AG04450 (cell line): ENCODE measurements at regions not wholly inside any gene's neighbourhood (a gene's known extent, or its start where the extent isn't known, plus 50 kb on each side); places are given as distances from the start of the nearest gene placed in this dataset.
"Not testable (repeated sequence)": the region's sequence is repeated elsewhere in the genome, so short reads cannot be mapped to it uniquely, and the experiment has no call there.

ENCODE experiments used
- CTCF ChIA-PET: fragments of 300-600, 350-600 bp; formaldehyde crosslinking; extraction: SDS; loops from one replicate; lab custom pipeline; 2022; ENCODE audit warnings: antibody characterized with exemption, inconsistent platforms; lab: Charles Lee
- POLR2A ChIA-PET: fragments of 350-600 bp; formaldehyde crosslinking; extraction: SDS; loops from one replicate; lab custom pipeline; 2021; ENCODE audit warnings: antibody characterized with exemption, inconsistent platforms; lab: Yijun Ruan, JAX
- DNase-seq: peaks from one replicate; pipeline ENCODE4 v3.0.0-alpha.2; 2011; ENCODE audit warnings: low read depth, low spot score
- H3K27ac ChIP-seq: one replicate; pipeline ENCODE4 v1.5.1; 2012; ENCODE audit warnings: low read depth, low read length, control low read depth
- H3K27me3 ChIP-seq: one replicate; pipeline ENCODE4 v1.6.0; 2012; ENCODE audit warnings: low read length; ENCODE audit not compliant: control insufficient read depth, insufficient read depth
- H3K4me3 ChIP-seq: 2 replicates; pipeline ENCODE4 v1.5.1; 2011; ENCODE audit warnings: mild to moderate bottlenecking, low read depth, low read length, control low read depth
- H3K9me3 ChIP-seq: 2 replicates; pipeline ENCODE4 v1.5.1; 2012; ENCODE audit warnings: low read length; ENCODE audit not compliant: control insufficient read depth, insufficient read depth
- TF ChIP-seq, protein P1 (sequence below): IDR thresholded peaks from 2 replicates; pipeline ENCODE4 v1.5.1; 2011; ENCODE audit warnings: low read depth, low read length, control low read depth, inconsistent platforms

DNA sequence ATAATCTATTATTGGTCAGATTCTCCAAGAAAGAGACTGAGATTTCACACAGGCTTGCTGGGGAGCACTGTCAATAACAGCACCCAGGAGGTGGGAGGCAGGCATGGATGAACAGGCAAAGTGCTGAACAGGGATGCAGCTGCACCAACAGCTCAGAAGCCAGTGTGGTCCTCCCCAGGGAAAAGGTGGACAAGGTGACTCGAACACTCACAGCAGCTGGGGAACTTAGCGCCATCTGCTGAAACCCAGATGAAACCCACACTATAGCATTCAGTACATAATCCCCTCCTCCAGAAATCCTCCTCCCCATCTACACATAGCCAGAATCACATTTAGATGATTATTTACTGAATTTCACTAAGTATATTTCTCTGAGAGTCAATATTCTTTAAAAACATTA is 255.2 kb upstream of the WSB1 start:
- TF ChIP-seq, protein P1, sequence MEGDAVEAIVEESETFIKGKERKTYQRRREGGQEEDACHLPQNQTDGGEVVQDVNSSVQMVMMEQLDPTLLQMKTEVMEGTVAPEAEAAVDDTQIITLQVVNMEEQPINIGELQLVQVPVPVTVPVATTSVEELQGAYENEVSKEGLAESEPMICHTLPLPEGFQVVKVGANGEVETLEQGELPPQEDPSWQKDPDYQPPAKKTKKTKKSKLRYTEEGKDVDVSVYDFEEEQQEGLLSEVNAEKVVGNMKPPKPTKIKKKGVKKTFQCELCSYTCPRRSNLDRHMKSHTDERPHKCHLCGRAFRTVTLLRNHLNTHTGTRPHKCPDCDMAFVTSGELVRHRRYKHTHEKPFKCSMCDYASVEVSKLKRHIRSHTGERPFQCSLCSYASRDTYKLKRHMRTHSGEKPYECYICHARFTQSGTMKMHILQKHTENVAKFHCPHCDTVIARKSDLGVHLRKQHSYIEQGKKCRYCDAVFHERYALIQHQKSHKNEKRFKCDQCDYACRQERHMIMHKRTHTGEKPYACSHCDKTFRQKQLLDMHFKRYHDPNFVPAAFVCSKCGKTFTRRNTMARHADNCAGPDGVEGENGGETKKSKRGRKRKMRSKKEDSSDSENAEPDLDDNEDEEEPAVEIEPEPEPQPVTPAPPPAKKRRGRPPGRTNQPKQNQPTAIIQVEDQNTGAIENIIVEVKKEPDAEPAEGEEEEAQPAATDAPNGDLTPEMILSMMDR: no peak
- no peaks in the 10 kb centered on the region for H3K27me3 ChIP-seq
- no peak overlapping the region for H3K4me3 ChIP-seq
- 0 out of 2 replicates have a peak, but pooled peaks cover 3% of the 10 kb centered on the region for H3K9me3 ChIP-seq
- POLR2A ChIA-PET: no interaction called here
- CTCF ChIA-PET: no interaction called here
- DNase-seq: no peak
- no peak overlapping the region for H3K27ac ChIP-seq

DNA sequence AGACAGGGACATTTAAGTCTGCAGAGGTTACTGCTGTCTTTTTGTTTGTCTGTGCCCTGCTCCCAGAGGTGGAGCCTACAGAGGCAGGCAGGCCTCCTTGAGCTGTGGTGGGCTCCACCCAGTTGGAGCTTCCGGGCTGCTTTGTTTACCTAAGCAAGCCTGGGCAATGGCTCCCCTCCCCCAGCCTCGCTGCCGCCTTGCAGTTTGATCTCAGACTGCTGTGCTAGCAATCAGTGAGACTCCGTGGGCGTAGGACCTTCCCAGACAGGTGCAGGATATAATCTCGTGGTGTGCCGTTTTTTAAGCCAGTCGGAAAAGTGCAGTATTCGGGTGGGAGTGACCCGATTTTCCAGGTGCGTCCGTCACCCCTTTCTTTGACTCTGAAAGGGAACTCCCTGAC is 248.9 kb upstream of the WSB1 start:
- POLR2A ChIA-PET: not testable (repeated sequence)

DNA sequence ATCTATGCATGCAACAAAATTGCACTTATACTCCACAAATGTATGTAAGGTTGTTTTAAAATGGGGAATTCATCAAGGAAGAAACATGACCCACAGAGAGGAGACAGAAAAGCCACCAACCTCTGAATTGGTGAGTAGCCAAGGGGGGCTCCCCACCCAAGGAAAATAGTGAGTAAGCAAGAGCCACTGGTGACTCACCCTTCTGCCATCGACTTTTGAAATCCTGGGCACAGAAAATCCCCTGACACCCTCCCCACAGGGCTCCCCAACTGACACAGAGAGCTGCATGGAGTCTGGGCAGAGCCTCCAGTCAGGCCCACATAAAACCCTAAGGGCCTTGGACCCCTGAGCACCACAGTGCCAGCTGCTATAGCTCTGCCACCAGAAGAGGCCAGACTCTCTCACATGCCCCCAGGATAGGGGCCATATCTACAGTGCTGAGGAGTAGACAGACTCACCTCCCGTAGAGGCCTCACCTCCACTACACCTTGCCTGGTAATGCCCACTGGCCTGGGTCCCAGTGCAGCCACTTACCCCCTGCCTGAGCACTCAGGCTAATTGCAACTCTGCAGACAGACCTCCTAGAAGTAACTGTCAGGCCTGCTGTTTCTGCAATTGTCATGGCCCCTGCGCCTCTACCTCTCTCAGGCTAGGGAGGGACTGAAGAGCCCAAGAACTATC is 244.7 kb upstream of the WSB1 start:
- H3K27me3 ChIP-seq: no peaks in the 10 kb centered on the region
- H3K27ac ChIP-seq: no peak overlapping the region
- H3K4me3 ChIP-seq: no peak overlapping the region
- TF ChIP-seq, protein P1: no peak
- no peak for DNase-seq
- peaks cover 23% of the 10 kb centered on the region for H3K9me3 ChIP-seq
- ChIA-PET CTCF (no interaction called here), POLR2A (no interaction called here)

More for the DNA sequence above, 248.9 kb upstream of the WSB1 start:
- H3K4me3 ChIP-seq, DNase-seq, CTCF ChIA-PET, H3K27ac ChIP-seq, H3K27me3 ChIP-seq: not testable (repeated sequence)
- peaks cover 16% of the 10 kb centered on the region for H3K9me3 ChIP-seq

DNA sequence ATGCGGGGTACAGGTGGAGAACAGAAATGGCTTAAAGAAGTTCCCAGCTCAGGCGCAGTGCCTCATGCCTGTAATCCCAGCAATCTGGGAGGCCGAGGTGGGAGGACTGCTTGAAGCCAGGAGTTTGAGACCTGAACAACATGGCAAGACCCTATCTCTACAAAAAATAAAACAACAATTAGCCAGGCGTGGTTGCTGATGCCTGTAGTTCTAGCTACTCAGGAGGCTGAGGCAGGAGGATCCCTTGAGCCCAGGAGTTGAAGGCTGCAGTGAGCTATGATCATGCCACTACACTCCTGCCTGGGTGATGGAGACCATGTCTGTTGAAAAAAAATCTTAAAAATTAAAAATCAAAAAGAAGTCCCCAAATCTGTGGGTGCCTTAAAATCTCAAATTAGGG is 228.3 kb upstream of the WSB1 start:
- ChIA-PET CTCF (no interaction called here), POLR2A (no interaction called here)
- no peak overlapping the region for H3K27ac ChIP-seq
- H3K27me3 ChIP-seq: no peaks in the 10 kb centered on the region
- H3K9me3 ChIP-seq: peaks cover 4% of the 10 kb centered on the region
- no peak for DNase-seq
- H3K4me3 ChIP-seq: no peak overlapping the region
- TF ChIP-seq, protein P1: no peak

DNA sequence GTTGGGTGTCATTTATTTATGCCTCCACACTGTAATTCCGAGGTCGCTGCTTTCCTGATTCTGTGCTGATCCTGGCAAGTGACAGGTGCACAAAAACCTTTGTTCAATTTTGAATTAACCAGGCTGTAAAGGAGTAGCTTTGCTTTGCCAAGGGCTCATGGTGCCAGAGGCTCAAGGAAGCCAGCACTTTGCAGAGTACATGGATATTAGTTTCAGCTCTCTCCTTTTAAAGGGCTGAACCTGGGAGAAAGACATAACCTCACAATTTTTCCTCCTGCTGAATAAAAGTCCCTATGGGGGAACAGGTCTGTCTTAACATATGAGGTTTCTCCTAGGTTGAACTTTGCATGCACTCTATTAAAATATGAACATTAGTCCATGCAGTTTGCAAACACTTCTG is 227.6 kb upstream of the WSB1 start:
- DNase-seq: no peak
- ChIA-PET POLR2A (no interaction called here), CTCF (no interaction called here)
- no peaks in the 10 kb centered on the region for H3K27me3 ChIP-seq
- H3K9me3 ChIP-seq: peaks cover 4% of the 10 kb centered on the region
- no peak overlapping the region for H3K27ac ChIP-seq
- TF ChIP-seq, protein P1: no peak
- no peak overlapping the region for H3K4me3 ChIP-seq
